HepG2 (cell line): ENCODE measurements at regions not wholly inside any gene's neighbourhood (a gene's known extent, or its start where the extent isn't known, plus 50 kb on each side); places are given as distances from the start of the nearest gene placed in this dataset.

Source experiments
- ATAC-seq: fragments of 200-7000 bp; cut with Tn5 transposase; 3 replicates; pipeline ENCODE4 v1.9.1; 2020; ENCODE audit warnings: mild to moderate bottlenecking, moderate library complexity
- BruUV-seq: library from RNA; stranded (reverse); fragments of 400-500 nt; replicated peaks from 2 replicates; lab custom pipeline; 2021; lab: Mats Ljungman, UMichigan
- CTCF ChIA-PET: fragments of 300-600 bp; formaldehyde crosslinking; extraction: SDS; loops from one replicate; lab custom pipeline; 2021; ENCODE audit warnings: low total read pairs, inconsistent platforms, low intra/inter-chr PET ratio; lab: Yijun Ruan, JAX
- POLR2A ChIA-PET: fragments of 350-600 bp; sonication (Branson Sonifier 250); formaldehyde crosslinking; loops from one replicate; lab custom pipeline; 2020; ENCODE audit warnings: antibody characterized with exemption, inconsistent platforms; lab: Yijun Ruan, JAX
- DNase-seq: peaks from one replicate; pipeline ENCODE4 v3.0.0-alpha.2; 2015; ENCODE audit warnings: low spot score
- FAIRE-seq: peaks from 3 replicates; lab custom pipeline; 2011; peaks lifted over from hg19 to GRCh38; lab: Jason Lieb, UNC
- H2AFZ ChIP-seq: one replicate; pipeline ENCODE4 v1.6.1; 2011; ENCODE audit warnings: low read length, inconsistent platforms
- H3K27ac ChIP-seq: fragments of 300-600 bp; 3 replicates; pipeline ENCODE4 v1.8.0; 2011; ENCODE audit warnings: mixed run types, mild to moderate bottlenecking, mixed read lengths, low read length, inconsistent platforms; ENCODE audit not compliant: insufficient read depth; ENCODE audit errors: extremely low read length
- H3K27me3 ChIP-seq, 2 experiments: fragments of 200-600 bp in 1 of 2; 2 replicates in 1 of 2; 3 replicates in 1 of 2; pipeline versions ENCODE4 v1.6.0 to v1.8.0; 2011; ENCODE audit warnings: low read length in 2 of 2, mild to moderate bottlenecking in 2 of 2, moderate library complexity in 2 of 2, inconsistent platforms in 1 of 2; ENCODE audit not compliant: insufficient read depth in 2 of 2, control insufficient read depth in 1 of 2
- H3K36me3 ChIP-seq, 2 experiments: fragments of 200-600 bp in 1 of 2; replicated peaks in 1 of 2; 2 replicates in 1 of 2; 3 replicates in 1 of 2; pipeline versions ENCODE4 v1.5.1 to v1.8.0; 2011; ENCODE audit warnings: low read length in 2 of 2, inconsistent platforms in 1 of 2; ENCODE audit not compliant: insufficient read depth in 2 of 2, control insufficient read depth in 1 of 2
- H3K4me1 ChIP-seq: 2 replicates; pipeline ENCODE4 v1.5.1; 2012; ENCODE audit warnings: low read length, inconsistent platforms; ENCODE audit not compliant: insufficient read depth
- H3K4me2 ChIP-seq: 2 replicates; pipeline ENCODE4 v1.6.0; 2011; ENCODE audit warnings: low read depth, low read length, inconsistent platforms
- H3K4me3 ChIP-seq, 3 experiments: fragments of 200-600 bp in 1 of 3; sonication (generic), shearing (Covaris generic) in 1 of 3; replicated peaks in 1 of 3; 2 replicates each; pipeline ENCODE4 v1.5.1; 2011 to 2016; ENCODE audit warnings: low read length in 3 of 3, inconsistent platforms in 2 of 3, low read depth in 2 of 3, mild to moderate bottlenecking in 2 of 3, control low read depth in 1 of 3, mixed read lengths in 1 of 3; ENCODE audit not compliant: insufficient read depth in 1 of 3
- H3K79me2 ChIP-seq: one replicate; pipeline ENCODE4 v1.6.1; 2011; ENCODE audit warnings: low read length, inconsistent platforms; ENCODE audit not compliant: insufficient read depth
- H3K9ac ChIP-seq: 2 replicates; pipeline ENCODE4 v1.6.0; 2011; ENCODE audit warnings: mild to moderate bottlenecking, low read depth, low read length, inconsistent platforms; ENCODE audit not compliant: insufficient read depth
- H3K9me3 ChIP-seq: 2 replicates; pipeline ENCODE4 v1.5.1; 2012; ENCODE audit warnings: mild to moderate bottlenecking, low read length
- H4K20me1 ChIP-seq: 2 replicates; pipeline ENCODE4 v1.6.0; 2011; ENCODE audit warnings: inconsistent platforms, mild to moderate bottlenecking, low read length, moderate library complexity; ENCODE audit not compliant: insufficient read depth
- MAFF ChIP-seq: IDR thresholded peaks from 2 replicates; pipeline ENCODE4 v1.6.1; 2011; ENCODE audit warnings: low read depth, low read length, improper control_type of control experiment
- MAFK ChIP-seq, 2 experiments: IDR thresholded peaks in 1 of 2; conservative IDR thresholded peaks in 1 of 2; 2 replicates each; pipeline ENCODE4 v1.6.1; 2011; ENCODE audit warnings: improper control_type of control experiment in 2 of 2, low read length in 2 of 2
- NFIC ChIP-seq: IDR thresholded peaks from 2 replicates; pipeline ENCODE4 v1.6.1; 2012; ENCODE audit warnings: mild to moderate bottlenecking, low read length, inconsistent platforms
- ZFP91 ChIP-seq: sonication (generic); formaldehyde crosslinking; IDR thresholded peaks from 2 replicates; pipeline ENCODE4 v1.9.0; 2022; ENCODE audit warnings: missing genetic modification reagents, mild to moderate bottlenecking, borderline replicate concordance
- ZNF317 ChIP-seq: sonication (generic); formaldehyde crosslinking; IDR thresholded peaks from 2 replicates; pipeline ENCODE4 v1.5.0; 2020; ENCODE audit warnings: mild to moderate bottlenecking, missing genetic modification reagents
- ZNF687 ChIP-seq: sonication (generic); formaldehyde crosslinking; IDR thresholded peaks from 2 replicates; pipeline ENCODE4 v1.5.1; 2020; ENCODE audit warnings: mild to moderate bottlenecking, missing genetic modification reagents, moderate library complexity
- WGBS: methylation state at CpG from one replicate; pipeline ENCODE4 v1.1.6; 2017; ENCODE audit warnings: low lambda C conversion rate; 5-methylcytosine and 5-hydroxymethylcytosine counted together
- in situ Hi-C: cut with HindIII; loops from 2 replicates; pipeline ENCODE4 v1.10.0; 2017; ENCODE audit warnings: low pct_unique_long_range_greater_than_20kb; ENCODE audit not compliant: extremely low pct_ligation_motif_present
- intact Hi-C: fragments of 100-400 bp; cut with micrococcal nuclease; formaldehyde crosslinking; loops from one replicate; pipeline ENCODE4 v1.10.0; 2022; ENCODE audit not compliant: unreplicated experiment

DNA sequence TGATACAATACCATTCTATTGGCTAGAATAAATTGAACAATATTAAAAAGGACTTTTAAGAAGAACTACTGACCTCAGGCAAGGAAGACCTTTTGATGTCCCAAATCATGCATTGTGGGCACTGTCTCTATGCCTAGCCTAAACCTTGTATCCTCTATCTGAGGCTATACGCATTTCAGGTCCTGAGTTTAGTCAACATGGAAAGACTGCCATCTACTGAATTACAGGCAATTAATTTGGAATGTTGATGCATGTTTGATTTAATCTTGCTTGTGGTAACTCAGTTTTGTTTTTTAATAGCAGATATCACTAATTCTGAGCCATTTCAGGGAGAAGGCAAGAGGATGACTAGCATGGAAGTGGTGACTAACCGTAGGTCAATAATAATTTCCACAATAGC lies 585.3 kb upstream of the CCNG1 start (continued):
- no peak for TF ChIP-seq ZNF687
- TF ChIP-seq, all 625 proteins: peak for 0

- 1% methylated on average over 4 of the region's 4 CpGs for WGBS
- ATAC-seq = no peak
- no peaks in the 10 kb centered on the region for H4K20me1 ChIP-seq
- no TSS peak for BruUV-seq
- no peak overlapping the region for H2AFZ ChIP-seq
- H3K27me3 ChIP-seq = no peaks in the 10 kb centered on the region
- intact Hi-C loops = no loop called here
- H3K27ac ChIP-seq = no peak overlapping the region
- TF ChIP-seq ZNF317 (peak; percentile 97), NFIC (no peak)
- TF ChIP-seq, all 625 proteins: peak for 1
- FAIRE-seq (no peak), DNase-seq (no peak)
- Histone ChIP-seq H3K9me3 (peaks cover 68% of the 10 kb centered on the region), H3K4me3 (no peak overlapping the region), H3K9ac (no peak overlapping the region), H3K4me1 (no peaks in the 10 kb centered on the region), H3K4me2 (no peak overlapping the region), H3K79me2 (no peaks in the 10 kb centered on the region), H3K36me3 (no peaks in the 10 kb centered on the region)
- in situ Hi-C loops = no loop called here
- POLR2A ChIA-PET = no interaction called here
- CTCF ChIA-PET = no interaction called here
Measured at GRCh38 chr5:162858770-162859169, 578.6 kb upstream of the CCNG1 start.

DNA sequence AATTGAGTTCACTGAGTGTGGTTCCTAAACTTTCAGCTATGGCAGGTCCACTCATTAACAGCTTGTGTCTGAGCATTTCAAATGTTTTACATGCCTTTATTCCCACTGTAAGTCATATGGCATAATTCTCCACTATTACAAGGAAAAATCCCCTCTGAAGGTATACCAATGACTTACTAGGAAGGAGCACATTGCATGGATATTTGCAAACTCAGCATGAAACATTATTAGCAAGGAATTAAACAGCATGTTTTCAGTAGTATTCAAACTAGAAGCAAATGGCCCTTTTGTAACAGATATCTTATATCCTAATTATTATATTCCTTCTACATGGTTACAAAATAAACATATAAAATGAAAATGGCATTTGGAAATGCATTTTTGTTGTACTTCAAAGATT lies 566.4 kb upstream of the CCNG1 start:
- FAIRE-seq = no peak

More for the DNA sequence above, 566.4 kb upstream of the CCNG1 start:
- Histone ChIP-seq H3K9me3 (peaks cover 93% of the 10 kb centered on the region), H4K20me1 (no peaks in the 10 kb centered on the region), H3K4me2 (no peak overlapping the region), H3K36me3 (no peaks in the 10 kb centered on the region), H3K4me3 (no peak overlapping the region), H3K79me2 (no peaks in the 10 kb centered on the region), H3K27ac (no peak overlapping the region)
- POLR2A ChIA-PET = no interaction called here
- BruUV-seq = no TSS peak
- TF ChIP-seq MAFK (conservative IDR thresholded peaks at IDR 0.05 in 1 of 2, IDR thresholded peaks at IDR 0.05 in 1 of 2; ENCODE audit: low read length in 2 of 2) = peak; percentile 50 to 64; a peak in 3 of 4 replicates
- TF ChIP-seq MAFF = peak; percentile 61; the same call in 1 of the 2 replicates
- TF ChIP-seq ZFP91 (CRISPR knock-in tag) = no peak
- TF ChIP-seq, all 625 proteins: peak for 2
- no peak for ATAC-seq
- H2AFZ ChIP-seq = no peak overlapping the region
- in situ Hi-C loops = no loop called here
- DNase-seq = no peak
- CTCF ChIA-PET = no interaction called here
- H3K9ac ChIP-seq = no peak overlapping the region
- intact Hi-C loops = no loop called here
- no peaks in the 10 kb centered on the region for H3K4me1 ChIP-seq
- H3K27me3 ChIP-seq = no peaks in the 10 kb centered on the region
